ENCODE measurements at regions not wholly inside any gene's neighbourhood (a gene's known extent, or its start where the extent isn't known, plus 50 kb on each side); places are given as distances from the start of the nearest gene placed in this dataset.
"Not testable (repeated sequence)": the region's sequence is repeated elsewhere in the genome, so short reads cannot be mapped to it uniquely, and the experiment has no call there.

- no peak for TF ChIP-seq ARNT (IDR thresholded peaks at IDR 0.05)
- no peak for TF ChIP-seq ZNF384 (IDR thresholded peaks at IDR 0.05)
- TF ChIP-seq CTBP1 (IDR thresholded peaks at IDR 0.05; ENCODE audit: borderline replicate concordance), result no peak
- TF ChIP-seq NFRKB (IDR thresholded peaks at IDR 0.05), result no peak
- no peak for DNase-seq (ENCODE audit: extremely low spot score)
- CTCF ChIA-PET, result no interaction called here
- POLR2A ChIA-PET, result no interaction called here
These were observed 161.9 kb downstream of the HHIPL2 start for GRCh38 chr1:222385955-222386354.

GRCh38 chr1:222385262-222385661 lies 162.6 kb downstream of the HHIPL2 start:
- POLR2A ChIA-PET, result no interaction called here
- TF ChIP-seq HDGF (IDR thresholded peaks at IDR 0.05; ENCODE audit: borderline replicate concordance) (no peak), NFRKB (IDR thresholded peaks at IDR 0.05) (no peak), ELF4 (IDR thresholded peaks at IDR 0.05) (no peak), CTBP1 (IDR thresholded peaks at IDR 0.05; ENCODE audit: borderline replicate concordance) (no peak), L3MBTL2 (conservative IDR thresholded peaks at IDR 0.05) (no peak), FOXA1 (IDR thresholded peaks at IDR 0.05) (no peak), FOXM1 (IDR thresholded peaks at IDR 0.05; ENCODE audit: borderline replicate concordance) (no peak), BHLHE40 (IDR thresholded peaks at IDR 0.05; ENCODE audit: borderline replicate concordance) (no peak), SP1 (IDR thresholded peaks at IDR 0.05) (no peak)
- DNase-seq (ENCODE audit: extremely low spot score), result no peak
- CTCF ChIA-PET, result no interaction called here

- ChIA-PET POLR2A (no interaction called here), CTCF (no interaction called here)
- no peak for DNase-seq (ENCODE audit: extremely low spot score)
- no peak for TF ChIP-seq ARNT (IDR thresholded peaks at IDR 0.05)
These were observed 163.4 kb downstream of the HHIPL2 start for GRCh38 chr1:222384531-222384930.

- TF ChIP-seq SP1 (IDR thresholded peaks at IDR 0.05) (no peak), FOXA1 (IDR thresholded peaks at IDR 0.05) (no peak), ZNF384 (IDR thresholded peaks at IDR 0.05) (no peak), NFRKB (IDR thresholded peaks at IDR 0.05) (no peak), FOXK2 (IDR thresholded peaks at IDR 0.05) (no peak), BHLHE40 (IDR thresholded peaks at IDR 0.05; ENCODE audit: borderline replicate concordance) (no peak), FOXM1 (IDR thresholded peaks at IDR 0.05; ENCODE audit: borderline replicate concordance) (no peak), L3MBTL2 (conservative IDR thresholded peaks at IDR 0.05) (no peak), TARDBP (IDR thresholded peaks at IDR 0.05) (no peak)
- no peak for DNase-seq (ENCODE audit: extremely low spot score)
- ChIA-PET POLR2A (no interaction called here), CTCF (no interaction called here)
These were observed 165.7 kb downstream of the HHIPL2 start for GRCh38 chr1:222382171-222382570.

GRCh38 chr1:222377428-222378088 lies 170.3 kb downstream of the HHIPL2 start:
- TF ChIP-seq CTBP1 (IDR thresholded peaks at IDR 0.05; ENCODE audit: borderline replicate concordance) (no peak), PKNOX1 (IDR thresholded peaks at IDR 0.05) (no peak), FOXA1 (IDR thresholded peaks at IDR 0.05) (no peak), FOXK2 (IDR thresholded peaks at IDR 0.05) (no peak), ELF4 (IDR thresholded peaks at IDR 0.05) (no peak), ARNT (IDR thresholded peaks at IDR 0.05) (no peak), SUZ12 (IDR thresholded peaks at IDR 0.05) (no peak)
- no peak for DNase-seq (ENCODE audit: extremely low spot score)
- ChIA-PET POLR2A (no interaction called here), CTCF (no interaction called here)

GRCh38 chr1:222376791-222377190 lies 171.1 kb downstream of the HHIPL2 start:
- DNase-seq (ENCODE audit: extremely low spot score); CTCF ChIA-PET; POLR2A ChIA-PET: not testable (repeated sequence)

- ChIA-PET CTCF (no interaction called here), POLR2A (no interaction called here)
- DNase-seq (ENCODE audit: extremely low spot score), result no peak
- TF ChIP-seq LEF1 (IDR thresholded peaks at IDR 0.05; ENCODE audit: borderline replicate concordance), result no peak
- TF ChIP-seq NFRKB (IDR thresholded peaks at IDR 0.05), result no peak
- TF ChIP-seq BHLHE40 (IDR thresholded peaks at IDR 0.05; ENCODE audit: borderline replicate concordance), result no peak
- TF ChIP-seq SUZ12 (IDR thresholded peaks at IDR 0.05), result no peak
- no peak for TF ChIP-seq HDGF (IDR thresholded peaks at IDR 0.05; ENCODE audit: borderline replicate concordance)
- TF ChIP-seq ELF4 (IDR thresholded peaks at IDR 0.05), result no peak
- TF ChIP-seq PKNOX1 (IDR thresholded peaks at IDR 0.05), result no peak
- no peak for TF ChIP-seq ZNF384 (IDR thresholded peaks at IDR 0.05)
- TF ChIP-seq FOXM1 (IDR thresholded peaks at IDR 0.05; ENCODE audit: borderline replicate concordance), result no peak
- TF ChIP-seq TARDBP (IDR thresholded peaks at IDR 0.05), result no peak
- TF ChIP-seq CTBP1 (IDR thresholded peaks at IDR 0.05; ENCODE audit: borderline replicate concordance), result no peak
- no peak for TF ChIP-seq L3MBTL2 (conservative IDR thresholded peaks at IDR 0.05)
- no peak for TF ChIP-seq FOXA1 (IDR thresholded peaks at IDR 0.05)
- no peak for TF ChIP-seq FOXK2 (IDR thresholded peaks at IDR 0.05)
- TF ChIP-seq SP1 (IDR thresholded peaks at IDR 0.05), result no peak
These were observed 172.2 kb downstream of the HHIPL2 start for GRCh38 chr1:222375701-222376100.

- DNase-seq (ENCODE audit: extremely low spot score), result no peak
- TF ChIP-seq ARNT (IDR thresholded peaks at IDR 0.05) (no peak), TARDBP (IDR thresholded peaks at IDR 0.05) (no peak), FOXK2 (IDR thresholded peaks at IDR 0.05) (no peak), LEF1 (IDR thresholded peaks at IDR 0.05; ENCODE audit: borderline replicate concordance) (no peak), HDGF (IDR thresholded peaks at IDR 0.05; ENCODE audit: borderline replicate concordance) (no peak), PKNOX1 (IDR thresholded peaks at IDR 0.05) (no peak), L3MBTL2 (conservative IDR thresholded peaks at IDR 0.05) (no peak; the same call in 1 of the 2 replicates), FOXM1 (IDR thresholded peaks at IDR 0.05; ENCODE audit: borderline replicate concordance) (no peak), CTBP1 (IDR thresholded peaks at IDR 0.05; ENCODE audit: borderline replicate concordance) (no peak), BHLHE40 (IDR thresholded peaks at IDR 0.05; ENCODE audit: borderline replicate concordance) (no peak), NFRKB (IDR thresholded peaks at IDR 0.05) (no peak), SUZ12 (IDR thresholded peaks at IDR 0.05) (no peak), ZNF384 (IDR thresholded peaks at IDR 0.05) (no peak), SP1 (IDR thresholded peaks at IDR 0.05) (no peak), FOXA1 (IDR thresholded peaks at IDR 0.05) (no peak), ELF4 (IDR thresholded peaks at IDR 0.05) (no peak)
- CTCF ChIA-PET, result no interaction called here
- POLR2A ChIA-PET, result no interaction called here
These were observed 173.9 kb downstream of the HHIPL2 start for GRCh38 chr1:222373831-222374602.
